Upper lobe of left lung (tissue), 4 donors: ENCODE measurements at regions not wholly inside any gene's neighbourhood (a gene's known extent, or its start where the extent isn't known, plus 50 kb on each side); places are given as distances from the start of the nearest gene placed in this dataset.

Experiments used
- CTCF ChIP-seq, 6 experiments: fragments of 450-650 bp in 4 of 6; fragments of 200-600 bp in 2 of 6; sonication (generic) in 2 of 6; IDR thresholded peaks; one replicate each; pipeline ENCODE4 v1.5.1; 2016 to 2019; ENCODE audit warnings: antibody characterized with exemption in 6 of 6
- EP300 ChIP-seq, 4 donors: sonication (generic); formaldehyde crosslinking; IDR thresholded peaks; one replicate each; pipeline ENCODE4 v1.5.1; 2017; ENCODE audit warnings: antibody characterized with exemption in 4 of 4, control low read depth in 2 of 4
- POLR2A ChIP-seq, 4 donors: fragments of 450-650 bp; IDR thresholded peaks; one replicate each; pipeline ENCODE4 v1.5.1; 2016 to 2017; ENCODE audit warnings: antibody characterized with exemption in 4 of 4, mild to moderate bottlenecking in 2 of 4
- POLR2AphosphoS5 ChIP-seq, 2 donors: sonication (generic); formaldehyde crosslinking; IDR thresholded peaks; one replicate each; pipeline ENCODE4 v1.5.1; 2017; ENCODE audit warnings: antibody characterized with exemption in 2 of 2

- TF ChIP-seq CTCF (IDR thresholded peaks at IDR 0.05), result no peak
- TF ChIP-seq POLR2A (IDR thresholded peaks at IDR 0.05), result no peak
- TF ChIP-seq EP300 (IDR thresholded peaks at IDR 0.05), result no peak
- no peak for TF ChIP-seq POLR2AphosphoS5 (IDR thresholded peaks at IDR 0.05)
These were observed 115.1 kb downstream of the LARP7 start for GRCh38 chr4:112752061-112752460.
